K562 (cell line): ENCODE measurements at regions not wholly inside any gene's neighbourhood (a gene's known extent, or its start where the extent isn't known, plus 50 kb on each side); places are given as distances from the start of the nearest gene placed in this dataset.

ENCODE experiments used
- EZH2 ChIP-seq: IDR thresholded peaks from 2 replicates; pipeline ENCODE4 v1.6.1; 2012; ENCODE audit warnings: low read depth, mild to moderate bottlenecking, inconsistent platforms, low read length, borderline replicate concordance
- JUND ChIP-seq, 2 experiments: IDR thresholded peaks; 2 replicates in 1 of 2; 3 replicates in 1 of 2; pipeline ENCODE4 v1.6.1; 2011; ENCODE audit warnings: borderline replicate concordance in 2 of 2, low read depth in 2 of 2, low read length in 2 of 2, improper control_type of control experiment in 1 of 2, missing biosample characterization in 1 of 2, missing genetic modification characterization in 1 of 2, missing genetic modification reagents in 1 of 2
- MYC ChIP-seq, 2 experiments: fragments of 250-450 bp in 1 of 2; sonication (Bioruptor Pico) in 1 of 2; IDR thresholded peaks; 2 replicates each; pipeline versions ENCODE4 v1.5.1 to v1.6.1; 2012 to 2021; ENCODE audit warnings: low read depth in 2 of 2, borderline replicate concordance in 1 of 2, improper control_type of control experiment in 1 of 2, low read length in 1 of 2, mild to moderate bottlenecking in 1 of 2, moderate library complexity in 1 of 2
- NCOA4 ChIP-seq: fragments of 450-650 bp; IDR thresholded peaks from 2 replicates; pipeline ENCODE4 v1.6.1; 2018; ENCODE audit warnings: mild to moderate bottlenecking; ENCODE audit not compliant: partially characterized antibody
- SETDB1 ChIP-seq: IDR thresholded peaks from one replicate; pipeline ENCODE4 v1.6.1; 2012; ENCODE audit warnings: low read length, control low read depth, inconsistent platforms
- SMARCA5 ChIP-seq: fragments of 450-650 bp; IDR thresholded peaks from 2 replicates; pipeline ENCODE4 v1.6.1; 2016
- ZNF436 ChIP-seq: fragments of 250-450, 450-650 bp; sonication (Bioruptor Pico); formaldehyde crosslinking; IDR thresholded peaks from 2 replicates; pipeline ENCODE4 v1.7.0; 2020; ENCODE audit warnings: mild to moderate bottlenecking
- TF ChIP-seq, protein P1 (sequence below): sonication (generic); formaldehyde crosslinking; IDR thresholded peaks from 2 replicates; pipeline ENCODE4 v1.8.0; 2022; ENCODE audit warnings: mild to moderate bottlenecking, missing genetic modification reagents
- TF ChIP-seq, protein P2 (sequence below): fragments of 450-650 bp; IDR thresholded peaks from 2 replicates; pipeline ENCODE4 v1.6.1; 2016; ENCODE audit warnings: antibody characterized with exemption
- TF ChIP-seq, protein P3 (sequence below), 2 experiments: fragments of 450-650 bp; formaldehyde crosslinking in 1 of 2; IDR thresholded peaks; 2 replicates each; pipeline versions ENCODE4 v1.4.0 to v1.6.1; 2014 to 2020; ENCODE audit warnings: mild to moderate bottlenecking in 2 of 2, borderline replicate concordance in 1 of 2, low read depth in 1 of 2

DNA sequence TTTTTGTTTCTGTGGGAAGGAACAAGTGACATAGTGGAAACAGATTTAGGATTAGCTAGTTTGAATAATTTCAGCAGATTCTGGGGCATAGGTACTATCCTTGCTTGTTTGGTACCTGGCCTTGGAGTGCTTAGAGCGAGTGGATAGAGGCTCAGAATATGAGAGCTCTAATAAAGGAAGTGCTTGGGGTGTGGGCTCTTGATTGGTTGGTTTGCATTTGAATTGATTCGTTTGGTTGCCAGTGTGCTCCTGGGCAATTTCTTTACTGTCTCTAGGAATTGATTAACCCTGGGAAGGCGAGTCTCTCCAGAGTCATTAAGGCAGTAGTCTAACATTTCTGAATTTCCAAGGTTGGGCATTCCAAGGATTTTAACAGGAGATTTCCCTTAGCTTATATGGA, 98.0 kb downstream of the DTWD1 start:
- TF ChIP-seq NCOA4: no peak
- TF ChIP-seq MYC (IDR thresholded peaks at IDR 0.05; ENCODE audit: low read depth, low read length): no peak
- TF ChIP-seq MYC (CRISPR knock-in tag; IDR thresholded peaks at IDR 0.05; ENCODE audit: borderline replicate concordance, low read depth): no peak
- TF ChIP-seq, protein P1, sequence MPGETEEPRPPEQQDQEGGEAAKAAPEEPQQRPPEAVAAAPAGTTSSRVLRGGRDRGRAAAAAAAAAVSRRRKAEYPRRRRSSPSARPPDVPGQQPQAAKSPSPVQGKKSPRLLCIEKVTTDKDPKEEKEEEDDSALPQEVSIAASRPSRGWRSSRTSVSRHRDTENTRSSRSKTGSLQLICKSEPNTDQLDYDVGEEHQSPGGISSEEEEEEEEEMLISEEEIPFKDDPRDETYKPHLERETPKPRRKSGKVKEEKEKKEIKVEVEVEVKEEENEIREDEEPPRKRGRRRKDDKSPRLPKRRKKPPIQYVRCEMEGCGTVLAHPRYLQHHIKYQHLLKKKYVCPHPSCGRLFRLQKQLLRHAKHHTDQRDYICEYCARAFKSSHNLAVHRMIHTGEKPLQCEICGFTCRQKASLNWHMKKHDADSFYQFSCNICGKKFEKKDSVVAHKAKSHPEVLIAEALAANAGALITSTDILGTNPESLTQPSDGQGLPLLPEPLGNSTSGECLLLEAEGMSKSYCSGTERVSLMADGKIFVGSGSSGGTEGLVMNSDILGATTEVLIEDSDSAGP (CRISPR knock-in tag): no peak
- no peak for TF ChIP-seq ZNF436 (CRISPR knock-in tag)
- no peak for TF ChIP-seq JUND (IDR thresholded peaks at IDR 0.05; ENCODE audit: borderline replicate concordance, low read depth, low read length)
- TF ChIP-seq JUND (tag; IDR thresholded peaks at IDR 0.05; ENCODE audit: borderline replicate concordance, low read depth, low read length): no peak
- TF ChIP-seq SMARCA5: no peak
- TF ChIP-seq, protein P2, sequence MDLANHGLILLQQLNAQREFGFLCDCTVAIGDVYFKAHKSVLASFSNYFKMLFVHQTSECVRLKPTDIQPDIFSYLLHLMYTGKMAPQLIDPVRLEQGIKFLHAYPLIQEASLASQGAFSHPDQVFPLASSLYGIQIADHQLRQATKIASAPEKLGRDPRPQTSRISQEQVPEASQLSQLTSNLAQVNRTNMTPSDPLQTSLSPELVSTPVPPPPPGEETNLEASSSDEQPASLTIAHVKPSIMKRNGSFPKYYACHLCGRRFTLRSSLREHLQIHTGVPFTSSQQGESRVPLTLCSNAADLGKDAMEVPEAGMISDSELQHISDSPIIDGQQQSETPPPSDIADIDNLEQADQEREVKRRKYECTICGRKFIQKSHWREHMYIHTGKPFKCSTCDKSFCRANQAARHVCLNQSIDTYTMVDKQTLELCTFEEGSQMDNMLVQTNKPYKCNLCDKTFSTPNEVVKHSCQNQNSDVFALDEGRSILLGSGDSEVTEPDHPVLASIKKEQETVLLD: no peak
- TF ChIP-seq EZH2: no peak
- TF ChIP-seq, protein P3, sequence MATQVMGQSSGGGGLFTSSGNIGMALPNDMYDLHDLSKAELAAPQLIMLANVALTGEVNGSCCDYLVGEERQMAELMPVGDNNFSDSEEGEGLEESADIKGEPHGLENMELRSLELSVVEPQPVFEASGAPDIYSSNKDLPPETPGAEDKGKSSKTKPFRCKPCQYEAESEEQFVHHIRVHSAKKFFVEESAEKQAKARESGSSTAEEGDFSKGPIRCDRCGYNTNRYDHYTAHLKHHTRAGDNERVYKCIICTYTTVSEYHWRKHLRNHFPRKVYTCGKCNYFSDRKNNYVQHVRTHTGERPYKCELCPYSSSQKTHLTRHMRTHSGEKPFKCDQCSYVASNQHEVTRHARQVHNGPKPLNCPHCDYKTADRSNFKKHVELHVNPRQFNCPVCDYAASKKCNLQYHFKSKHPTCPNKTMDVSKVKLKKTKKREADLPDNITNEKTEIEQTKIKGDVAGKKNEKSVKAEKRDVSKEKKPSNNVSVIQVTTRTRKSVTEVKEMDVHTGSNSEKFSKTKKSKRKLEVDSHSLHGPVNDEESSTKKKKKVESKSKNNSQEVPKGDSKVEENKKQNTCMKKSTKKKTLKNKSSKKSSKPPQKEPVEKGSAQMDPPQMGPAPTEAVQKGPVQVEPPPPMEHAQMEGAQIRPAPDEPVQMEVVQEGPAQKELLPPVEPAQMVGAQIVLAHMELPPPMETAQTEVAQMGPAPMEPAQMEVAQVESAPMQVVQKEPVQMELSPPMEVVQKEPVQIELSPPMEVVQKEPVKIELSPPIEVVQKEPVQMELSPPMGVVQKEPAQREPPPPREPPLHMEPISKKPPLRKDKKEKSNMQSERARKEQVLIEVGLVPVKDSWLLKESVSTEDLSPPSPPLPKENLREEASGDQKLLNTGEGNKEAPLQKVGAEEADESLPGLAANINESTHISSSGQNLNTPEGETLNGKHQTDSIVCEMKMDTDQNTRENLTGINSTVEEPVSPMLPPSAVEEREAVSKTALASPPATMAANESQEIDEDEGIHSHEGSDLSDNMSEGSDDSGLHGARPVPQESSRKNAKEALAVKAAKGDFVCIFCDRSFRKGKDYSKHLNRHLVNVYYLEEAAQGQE (IDR thresholded peaks at IDR 0.05; ENCODE audit: borderline replicate concordance): no peak
- TF ChIP-seq, protein P3 (CRISPR knock-in tag; IDR thresholded peaks at IDR 0.05; ENCODE audit: low read depth): no peak
- TF ChIP-seq SETDB1: no peak
